GM12892 (cell line): ENCODE measurements at regions not wholly inside any gene's neighbourhood (a gene's known extent, or its start where the extent isn't known, plus 50 kb on each side); places are given as distances from the start of the nearest gene placed in this dataset.

ENCODE experiments used
- POLR2A ChIP-seq: IDR thresholded peaks from 2 replicates; pipeline ENCODE4 v1.6.1; 2011; ENCODE audit warnings: low read depth, low read length, control low read depth
- POLR2AphosphoS5 ChIP-seq: IDR thresholded peaks from 2 replicates; pipeline ENCODE4 v1.6.1; 2011; ENCODE audit warnings: low read depth, low read length, control low read depth

- no peak for TF ChIP-seq POLR2AphosphoS5
- no peak for TF ChIP-seq POLR2A
These were observed 264.7 kb upstream of the PRICKLE1 start for GRCh38 chr12:42854208-42854607.
